Stimulated activated CD8-positive, alpha-beta memory T cell treated with anti-CD3 and anti-CD28 coated beads, Interleukin-4, amount 100 ng/mL, for 24 hours (primary cell): ENCODE measurements at regions not wholly inside any gene's neighbourhood (a gene's known extent, or its start where the extent isn't known, plus 50 kb on each side); places are given as distances from the start of the nearest gene placed in this dataset.
"Not testable (repeated sequence)": the region's sequence is repeated elsewhere in the genome, so short reads cannot be mapped to it uniquely, and the experiment has no call there.

Experiments used
- DNase-seq: peaks from one replicate; pipeline ENCODE4 v3.0.0-alpha.2; 2020; ENCODE audit warnings: low read depth

GRCh38 chr4:123600987-123601904 is 204.7 kb downstream of the SPRY1 start:
- DNase-seq: no peak

DNA sequence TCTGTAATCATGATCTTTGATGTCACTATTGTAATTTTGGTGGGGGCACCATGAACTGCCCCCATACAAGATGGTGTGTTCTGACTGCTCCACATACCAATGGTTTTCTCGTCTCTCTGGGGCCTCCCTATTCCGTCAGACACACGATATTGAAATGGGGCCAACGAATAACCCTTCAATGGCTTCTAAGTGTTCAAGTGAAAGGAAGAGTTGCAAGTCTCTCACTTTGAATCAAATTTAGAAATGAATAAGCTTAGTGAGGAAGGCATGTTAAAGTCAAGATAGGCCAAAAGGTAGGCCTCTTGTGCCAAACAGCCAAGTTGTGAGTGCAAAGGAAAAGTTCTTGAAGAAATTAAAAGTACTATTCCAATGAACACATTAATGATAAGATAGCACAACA is 205.4 kb downstream of the SPRY1 start:
- no peak for DNase-seq

DNA sequence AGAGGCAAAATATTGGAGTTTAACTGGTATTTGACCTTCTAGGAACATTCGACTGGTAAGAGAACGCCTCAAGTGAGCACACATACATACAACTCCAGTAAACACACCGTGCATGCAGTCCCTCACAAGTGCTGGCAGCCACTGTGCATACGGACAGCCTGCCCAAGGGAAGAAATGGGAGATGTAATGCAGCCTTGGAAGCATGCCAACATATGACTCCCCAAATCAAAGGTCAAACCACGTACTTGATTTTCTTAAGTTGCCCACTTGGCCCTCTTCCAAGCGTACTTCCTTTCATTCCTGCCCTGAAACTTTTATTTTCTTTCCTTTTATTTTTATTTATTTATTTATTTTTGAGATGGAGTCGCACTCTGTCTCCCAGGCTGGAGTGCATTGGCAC is 206.6 kb downstream of the SPRY1 start:
- DNase-seq: no peak

DNA sequence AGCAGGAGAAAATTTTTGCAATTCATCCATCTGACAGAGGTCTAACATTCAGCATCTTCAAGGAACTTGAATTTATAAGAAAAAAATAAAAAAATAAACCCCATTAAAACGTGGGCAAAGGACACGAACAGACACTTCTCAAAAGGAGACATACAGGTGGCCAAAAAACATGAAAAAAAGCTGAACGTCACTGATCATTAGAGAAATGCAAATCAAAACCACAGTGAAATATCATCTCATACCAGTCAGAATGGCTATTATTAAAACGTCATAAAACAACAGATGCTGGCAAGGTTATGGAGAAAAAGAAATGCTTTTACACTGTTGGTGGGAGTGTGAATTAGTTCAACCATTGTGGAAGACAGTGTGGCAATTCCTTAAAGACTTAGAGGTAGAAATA is 209.2 kb downstream of the SPRY1 start:
- DNase-seq: not testable (repeated sequence)

GRCh38 chr4:123606336-123606735 is 209.7 kb downstream of the SPRY1 start:
- no peak for DNase-seq

- DNase-seq: no peak
Observed at GRCh38 chr4:123606946-123607542, 210.4 kb downstream of the SPRY1 start.

DNA sequence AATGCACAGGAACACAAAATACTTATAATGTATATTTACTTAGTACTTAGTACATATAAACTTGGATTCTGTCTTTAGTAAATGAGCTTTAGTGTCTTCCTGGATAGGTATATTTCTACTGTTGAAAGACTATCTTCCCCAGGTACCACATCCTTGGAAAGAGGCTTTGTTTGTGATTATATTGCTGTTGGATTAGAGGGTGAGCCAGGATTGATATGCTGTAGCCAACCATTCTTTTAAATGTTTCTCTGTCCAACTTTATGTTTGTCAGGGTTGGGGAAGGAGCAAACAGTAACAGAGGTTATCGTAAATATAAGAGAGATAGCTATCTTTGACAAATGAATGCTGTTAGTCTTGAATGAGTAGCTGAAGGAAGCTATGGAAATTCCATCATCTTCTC is 213.2 kb downstream of the SPRY1 start:
- no peak for DNase-seq

GRCh38 chr4:123613586-123614344 is 217.2 kb downstream of the SPRY1 start:
- no peak for DNase-seq

DNA sequence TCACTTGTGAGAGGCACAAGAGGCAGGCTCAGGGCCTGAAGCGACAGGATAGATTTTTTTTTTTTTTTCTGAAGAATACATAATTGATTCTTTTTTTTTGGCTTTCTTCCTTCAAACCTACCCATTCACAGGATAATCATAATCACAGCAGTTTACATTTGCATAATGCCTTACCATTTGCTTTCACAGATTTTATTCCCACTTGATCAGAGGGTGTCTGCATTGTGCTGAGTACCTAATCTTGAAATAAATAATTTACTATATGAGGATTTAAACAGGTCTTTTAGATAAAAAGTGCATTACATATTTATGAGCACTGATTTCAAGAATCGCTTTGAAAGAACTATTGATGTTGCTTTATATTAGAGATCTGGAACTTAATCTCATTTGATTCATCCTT is 219.3 kb downstream of the SPRY1 start:
- DNase-seq: no peak

GRCh38 chr4:123616951-123617461 is 220.4 kb downstream of the SPRY1 start:
- DNase-seq: peak; percentile 7

GRCh38 chr4:123617791-123618190 is 221.2 kb downstream of the SPRY1 start:
- no peak for DNase-seq

- no peak for DNase-seq
Observed at GRCh38 chr4:123618606-123619005, 222.0 kb downstream of the SPRY1 start.

DNA sequence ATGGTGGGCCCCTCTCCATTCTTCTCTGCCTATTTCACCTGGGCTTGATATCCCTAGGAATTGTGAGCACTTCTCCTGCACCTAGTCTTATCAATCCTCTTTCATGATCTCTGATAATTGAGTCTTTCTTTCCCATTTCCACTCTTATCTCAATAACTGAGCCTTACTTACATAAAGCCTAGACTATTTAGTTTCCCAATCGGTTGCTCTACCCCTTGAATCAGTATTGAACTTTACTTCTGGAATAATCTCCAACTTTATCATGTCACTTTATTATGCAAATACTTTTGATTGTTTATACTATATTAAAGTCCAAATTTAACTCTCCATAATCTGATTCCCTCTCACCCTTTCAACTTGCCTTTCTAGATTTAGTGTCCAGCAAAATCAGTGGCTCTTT is 222.7 kb downstream of the SPRY1 start:
- no peak for DNase-seq

DNA sequence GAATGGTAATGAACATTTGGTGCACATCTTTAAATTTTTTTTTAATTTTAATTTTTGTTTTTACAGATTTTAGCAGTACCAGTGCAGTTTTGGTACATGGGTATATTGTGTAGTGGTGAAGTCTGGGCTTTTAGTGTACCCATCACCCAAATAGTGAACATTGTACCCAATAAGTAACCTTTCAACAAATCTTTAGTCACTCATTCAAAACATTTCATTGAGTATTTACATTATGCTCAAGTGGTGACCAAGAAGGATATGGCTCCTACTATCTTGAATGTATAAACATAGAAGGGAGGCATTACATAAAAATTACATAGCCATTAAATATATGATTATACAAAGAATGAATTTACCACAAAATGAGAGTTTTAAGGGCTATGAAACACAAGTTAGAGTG is 223.3 kb downstream of the SPRY1 start:
- DNase-seq: no peak

DNA sequence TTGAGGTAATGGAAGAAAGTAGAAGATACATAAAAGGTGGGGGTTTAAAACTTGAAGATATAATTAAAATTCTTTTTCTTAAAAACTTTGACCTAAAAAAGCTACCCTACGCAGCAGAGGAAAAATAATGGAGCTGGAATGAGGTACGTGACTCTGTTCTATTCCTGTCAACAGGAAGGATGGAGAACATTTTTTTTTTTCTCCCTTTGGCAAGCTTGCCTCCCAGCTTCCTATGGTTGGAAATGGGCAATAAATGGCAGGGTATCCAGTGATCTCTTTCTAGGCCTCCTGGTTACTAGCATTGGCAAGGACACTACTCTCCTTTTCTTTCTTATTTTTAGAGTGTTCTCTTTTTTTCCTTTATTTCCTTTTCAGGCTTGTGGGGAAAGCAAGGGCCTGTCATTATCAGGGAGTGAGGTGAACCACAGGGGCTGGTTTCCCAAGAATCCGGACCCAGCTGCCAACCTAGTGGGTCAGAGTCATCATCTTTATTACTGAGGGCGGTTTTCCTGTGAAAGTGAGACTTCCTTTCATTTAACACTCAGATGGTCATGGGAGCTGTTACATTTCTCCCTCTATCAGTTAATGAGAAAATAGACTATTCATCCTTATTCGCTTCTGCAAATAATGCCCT is 224.6 kb downstream of the SPRY1 start:
- DNase-seq: no peak

DNA sequence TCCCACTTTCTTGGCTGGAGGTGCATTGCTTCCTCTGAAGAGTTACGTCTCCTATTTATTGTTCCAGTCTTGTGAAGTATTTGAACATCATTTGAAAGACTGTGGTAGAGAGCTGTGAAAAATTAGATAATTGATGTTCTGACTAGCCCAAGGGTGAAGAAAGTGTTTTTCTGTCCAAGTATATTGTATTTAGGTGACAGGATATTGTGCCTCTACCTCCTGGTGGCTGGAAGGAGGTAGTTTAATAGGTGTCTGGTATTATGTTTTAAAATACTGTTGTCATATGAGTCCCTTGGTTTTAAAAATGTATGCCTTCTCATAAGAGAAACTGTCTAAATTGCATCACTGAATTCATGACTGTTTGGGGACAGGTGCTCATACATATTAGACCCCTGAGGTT is 226.0 kb downstream of the SPRY1 start:
- DNase-seq: no peak

- no peak for DNase-seq
Observed at GRCh38 chr4:123623611-123624010, 227.0 kb downstream of the SPRY1 start.

DNA sequence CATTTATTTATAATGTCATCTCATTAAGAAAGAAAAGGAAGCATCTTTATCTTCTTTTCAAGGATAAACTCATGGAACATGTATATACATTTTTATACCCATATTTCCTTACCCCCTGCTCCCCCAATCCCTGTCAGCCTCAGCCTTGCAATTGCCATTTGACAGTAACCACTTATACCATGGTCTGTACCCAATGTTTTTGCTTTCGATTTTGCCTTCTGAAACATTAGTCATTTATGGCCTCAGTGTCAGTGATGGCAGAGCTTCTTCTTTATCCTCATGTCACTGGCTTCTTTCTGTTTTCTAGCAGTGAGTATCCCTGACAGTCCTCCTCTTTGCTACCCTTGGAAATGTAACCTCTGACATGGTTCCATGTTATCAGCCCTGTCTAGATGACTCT is 228.4 kb downstream of the SPRY1 start:
- DNase-seq: no peak

- DNase-seq: no peak
Observed at GRCh38 chr4:123628288-123628687, 231.7 kb downstream of the SPRY1 start.

DNA sequence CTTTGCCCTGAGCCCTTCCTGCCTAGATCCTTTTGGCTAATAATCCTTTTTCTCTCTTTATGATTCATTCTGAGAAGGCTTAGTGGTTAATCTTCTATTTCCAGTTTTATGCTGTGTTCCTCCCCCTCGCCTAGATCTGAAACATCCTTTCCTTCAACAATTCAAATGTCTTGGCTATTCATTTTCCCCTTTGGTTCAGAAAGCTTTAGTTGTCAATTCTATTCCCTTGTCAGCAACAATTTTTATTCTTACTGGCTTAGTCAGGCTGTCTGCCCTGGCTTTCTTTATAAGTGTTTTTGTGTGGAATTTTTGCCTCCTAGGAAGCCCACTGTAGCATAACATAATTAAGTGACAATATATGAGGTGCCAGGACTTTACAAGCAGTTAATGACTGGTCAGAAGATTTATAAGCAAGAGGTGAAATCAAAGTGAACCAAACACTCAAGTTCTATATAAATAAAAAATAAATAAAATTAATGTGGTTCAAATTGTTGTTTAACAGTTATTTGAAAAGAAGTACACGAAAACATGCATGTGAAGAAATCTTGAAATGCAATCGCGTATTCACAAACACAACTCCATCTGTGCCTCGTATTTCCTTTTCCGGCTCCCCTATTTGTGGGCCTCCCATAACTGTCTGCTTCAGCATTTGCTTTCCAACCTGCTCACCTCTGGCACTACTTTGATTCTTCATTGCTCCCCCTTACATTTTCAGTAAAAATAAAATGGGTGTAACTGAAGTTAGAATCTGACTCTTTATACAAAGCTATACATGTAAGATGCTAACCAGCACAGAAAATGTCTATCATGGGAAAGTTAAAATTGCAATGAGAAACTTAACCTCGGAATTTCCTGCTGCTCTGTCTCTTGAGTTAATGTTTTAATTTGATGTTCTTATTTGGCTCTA is 235.4 kb downstream of the SPRY1 start:
- DNase-seq: no peak

GRCh38 chr4:123632693-123633030 is 236.1 kb downstream of the SPRY1 start:
- no peak for DNase-seq
